ENCODE measurements at regions not wholly inside any gene's neighbourhood (a gene's known extent, or its start where the extent isn't known, plus 50 kb on each side); places are given as distances from the start of the nearest gene placed in this dataset.
"Not testable (repeated sequence)": the region's sequence is repeated elsewhere in the genome, so short reads cannot be mapped to it uniquely, and the experiment has no call there.

DNA sequence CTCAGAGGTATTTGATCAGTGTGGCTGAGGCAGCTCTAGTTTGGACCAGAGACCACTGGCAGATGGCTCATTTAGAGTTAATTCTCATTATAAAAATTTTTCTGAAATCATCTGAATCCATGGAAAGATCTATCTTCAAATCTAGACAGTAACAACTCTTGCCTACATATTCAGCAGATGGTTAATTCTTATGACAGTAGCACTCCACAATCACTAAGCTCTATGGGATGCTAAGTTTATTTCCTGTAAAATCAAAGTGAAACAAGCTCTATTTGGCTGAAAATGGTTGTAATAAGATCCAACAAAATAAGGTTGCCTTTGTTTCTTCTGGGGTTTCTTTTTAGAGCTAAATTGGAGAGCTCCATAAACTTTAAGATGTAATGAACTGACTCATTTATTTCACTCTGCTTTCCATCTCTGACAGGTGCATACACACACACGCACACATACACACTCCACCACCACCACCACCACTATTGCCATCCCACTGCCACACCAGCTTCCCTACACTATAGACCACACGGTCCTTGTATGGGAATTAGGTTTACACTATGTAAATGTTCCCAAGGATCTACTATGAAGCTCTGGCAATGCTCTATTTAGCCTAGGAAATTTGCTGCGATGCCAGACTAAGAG lies 293.1 kb downstream of the RPAP3 start:
- H2AFZ ChIP-seq (ENCODE audit: low read length, unreplicated experiment): no peak overlapping the region
- H3K27me3 ChIP-seq (ENCODE audit: insufficient read depth, low read length): peaks cover 32% of the 10 kb centered on the region
- H3K4me3 ChIP-seq (ENCODE audit: low read depth, low read length): no peak overlapping the region
- no peaks in the 10 kb centered on the region for H3K4me1 ChIP-seq (ENCODE audit: control insufficient read depth, insufficient read depth, low read length, unreplicated experiment)
- no peaks in the 10 kb centered on the region for H3K36me3 ChIP-seq (ENCODE audit: insufficient read depth, low read length)
- no peaks in the 10 kb centered on the region for H3K79me2 ChIP-seq (ENCODE audit: control insufficient read depth, insufficient read depth, low read length, unreplicated experiment)
- no peak overlapping the region for H3K27ac ChIP-seq (ENCODE audit: low read depth, low read length)

DNA sequence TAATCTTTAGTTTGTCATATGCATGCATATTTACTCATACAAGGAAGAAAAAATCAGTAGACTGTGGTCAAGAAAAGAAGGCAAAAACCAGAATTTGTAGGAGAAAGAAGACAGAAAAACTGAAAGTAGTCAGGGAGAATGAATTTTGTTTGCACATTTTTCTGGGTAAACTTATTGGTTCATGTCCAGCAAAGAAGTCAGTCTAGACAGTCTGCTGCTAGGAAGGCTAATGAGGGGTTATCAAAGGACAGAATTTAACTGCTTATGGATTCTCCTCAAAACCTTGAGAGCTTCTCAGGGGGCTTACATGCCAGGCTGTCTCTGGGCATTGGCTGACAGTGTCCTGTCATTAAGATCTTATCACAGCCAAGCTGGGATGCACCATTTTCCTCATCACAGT lies 293.9 kb downstream of the RPAP3 start:
- H3K27me3 ChIP-seq (ENCODE audit: insufficient read depth, low read length): peaks cover 24% of the 10 kb centered on the region
- no peak overlapping the region for H2AFZ ChIP-seq (ENCODE audit: low read length, unreplicated experiment)
- no peaks in the 10 kb centered on the region for H3K36me3 ChIP-seq (ENCODE audit: insufficient read depth, low read length)
- no peak overlapping the region for H3K27ac ChIP-seq (ENCODE audit: low read depth, low read length)
- no peaks in the 10 kb centered on the region for H3K79me2 ChIP-seq (ENCODE audit: control insufficient read depth, insufficient read depth, low read length, unreplicated experiment)
- no peak overlapping the region for H3K4me3 ChIP-seq (ENCODE audit: low read depth, low read length)
- no peaks in the 10 kb centered on the region for H3K4me1 ChIP-seq (ENCODE audit: control insufficient read depth, insufficient read depth, low read length, unreplicated experiment)

DNA sequence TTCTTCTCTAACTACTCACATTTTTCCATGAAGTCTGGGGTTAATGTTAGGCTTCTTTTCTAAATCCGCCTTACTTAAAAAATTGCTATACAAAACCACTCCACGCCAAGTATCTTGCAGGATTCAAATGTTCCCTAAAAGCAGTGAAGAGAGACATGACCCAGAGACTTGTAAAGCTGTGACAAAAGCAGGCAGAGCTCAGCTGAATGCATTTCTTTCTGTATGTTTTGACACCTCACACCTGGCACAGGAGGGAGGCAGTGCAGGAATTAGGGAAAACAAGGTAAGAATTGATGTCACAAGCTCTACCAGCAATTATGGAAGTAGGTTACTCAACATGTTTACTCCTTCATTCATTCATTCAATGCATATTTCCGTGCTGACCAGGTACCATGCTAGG lies 295.0 kb downstream of the RPAP3 start:
- H3K4me1 ChIP-seq (ENCODE audit: control insufficient read depth, insufficient read depth, low read length, unreplicated experiment): no peaks in the 10 kb centered on the region
- H2AFZ ChIP-seq (ENCODE audit: low read length, unreplicated experiment): no peak overlapping the region
- H3K27ac ChIP-seq (ENCODE audit: low read depth, low read length): no peak overlapping the region
- no peaks in the 10 kb centered on the region for H3K79me2 ChIP-seq (ENCODE audit: control insufficient read depth, insufficient read depth, low read length, unreplicated experiment)
- no peak overlapping the region for H3K4me3 ChIP-seq (ENCODE audit: low read depth, low read length)
- peaks cover 24% of the 10 kb centered on the region for H3K27me3 ChIP-seq (ENCODE audit: insufficient read depth, low read length)
- no peaks in the 10 kb centered on the region for H3K36me3 ChIP-seq (ENCODE audit: insufficient read depth, low read length)

DNA sequence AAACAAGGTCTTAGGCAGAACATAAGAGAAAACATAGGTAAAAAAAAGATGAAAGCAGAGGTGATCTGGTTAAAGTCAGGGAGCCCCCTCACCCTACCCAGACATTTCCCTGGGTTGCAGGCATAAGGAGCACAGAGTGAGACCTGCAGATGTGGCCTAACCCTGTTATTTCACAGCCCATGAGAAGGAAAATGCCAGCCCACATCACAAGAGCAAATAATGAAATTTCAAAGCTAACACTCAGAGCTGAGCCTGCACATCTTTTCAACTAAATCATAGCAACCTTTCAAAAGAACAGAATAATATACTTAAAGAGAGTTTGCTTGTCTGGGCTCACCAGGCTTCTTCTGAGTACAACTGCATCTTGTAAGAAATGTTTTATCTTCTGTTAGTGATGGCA lies 295.4 kb downstream of the RPAP3 start:
- H2AFZ ChIP-seq (ENCODE audit: low read length, unreplicated experiment): no peak overlapping the region
- no peak overlapping the region for H3K4me3 ChIP-seq (ENCODE audit: low read depth, low read length)
- H3K79me2 ChIP-seq (ENCODE audit: control insufficient read depth, insufficient read depth, low read length, unreplicated experiment): no peaks in the 10 kb centered on the region
- no peaks in the 10 kb centered on the region for H3K36me3 ChIP-seq (ENCODE audit: insufficient read depth, low read length)
- H3K4me1 ChIP-seq (ENCODE audit: control insufficient read depth, insufficient read depth, low read length, unreplicated experiment): no peaks in the 10 kb centered on the region
- peaks cover 24% of the 10 kb centered on the region for H3K27me3 ChIP-seq (ENCODE audit: insufficient read depth, low read length)
- H3K27ac ChIP-seq (ENCODE audit: low read depth, low read length): no peak overlapping the region

DNA sequence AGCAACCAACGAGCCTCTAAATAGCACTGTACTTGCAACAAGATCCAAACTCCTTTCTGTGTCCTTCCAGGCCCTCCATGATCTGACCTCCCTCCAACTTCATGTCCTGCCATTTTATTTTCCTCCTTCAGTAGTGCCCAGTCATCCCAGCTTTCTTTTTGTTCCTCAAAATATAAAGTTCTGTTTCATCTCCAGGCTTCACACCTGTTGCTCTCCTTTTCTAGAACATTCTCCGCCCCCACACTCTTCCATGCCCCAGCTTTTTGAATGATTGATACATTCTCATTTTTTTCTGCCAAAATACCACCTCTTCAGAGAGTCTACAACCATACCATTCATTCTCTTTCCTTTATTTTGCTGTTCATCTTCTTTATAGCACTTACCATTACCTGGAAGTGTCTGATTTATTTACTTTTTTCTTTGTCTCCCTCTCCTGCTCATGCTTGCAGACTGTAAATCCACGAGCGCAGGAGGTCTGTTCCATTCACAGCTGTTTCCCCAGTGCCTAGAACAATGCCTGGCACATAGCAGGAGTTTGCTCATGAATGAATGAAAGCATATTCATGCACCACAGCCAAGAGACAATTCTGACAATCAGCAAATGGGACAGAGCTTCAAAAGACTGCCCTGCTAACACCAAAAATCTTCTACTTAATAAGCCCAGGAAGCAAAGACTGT lies 296.4 kb downstream of the RPAP3 start:
- H3K79me2 ChIP-seq (ENCODE audit: control insufficient read depth, insufficient read depth, low read length, unreplicated experiment): no peaks in the 10 kb centered on the region
- peaks cover 24% of the 10 kb centered on the region for H3K27me3 ChIP-seq (ENCODE audit: insufficient read depth, low read length)
- no peaks in the 10 kb centered on the region for H3K4me1 ChIP-seq (ENCODE audit: control insufficient read depth, insufficient read depth, low read length, unreplicated experiment)
- H2AFZ ChIP-seq (ENCODE audit: low read length, unreplicated experiment): no peak overlapping the region
- no peak overlapping the region for H3K4me3 ChIP-seq (ENCODE audit: low read depth, low read length)
- no peak overlapping the region for H3K27ac ChIP-seq (ENCODE audit: low read depth, low read length)
- no peaks in the 10 kb centered on the region for H3K36me3 ChIP-seq (ENCODE audit: insufficient read depth, low read length)

DNA sequence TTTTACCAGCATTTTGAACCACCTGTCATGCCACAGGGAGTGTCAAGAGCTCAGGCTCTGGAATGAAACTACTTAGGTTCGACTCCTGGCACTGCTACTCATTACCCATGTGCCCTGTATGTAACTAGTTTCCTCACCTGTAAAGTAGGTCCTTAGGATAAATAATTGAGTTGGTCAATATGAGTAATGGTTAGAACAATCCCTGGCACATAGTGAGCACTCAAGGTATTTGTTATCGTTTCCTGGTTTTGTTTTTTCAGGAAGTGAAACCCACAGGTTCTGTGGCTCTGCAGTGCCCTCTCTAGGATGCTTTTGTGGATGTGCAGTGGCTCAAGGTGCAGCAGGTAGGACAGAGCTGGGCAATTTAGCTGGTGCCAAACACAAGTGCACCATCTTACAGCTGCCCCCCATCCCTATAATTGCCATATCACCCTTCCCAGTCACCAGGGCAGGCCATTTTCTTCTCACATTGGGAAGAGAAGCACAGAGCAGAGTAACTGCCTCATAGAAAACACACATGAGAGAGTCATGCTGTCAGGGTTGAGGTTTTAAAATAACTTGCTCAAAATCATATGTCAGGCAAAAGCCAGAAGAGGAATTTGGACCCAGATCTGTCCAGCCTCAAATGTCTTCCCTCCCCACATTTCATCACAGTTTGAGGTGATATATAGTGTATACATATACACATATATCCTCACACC lies 297.5 kb downstream of the RPAP3 start:
- Histone ChIP-seq H3K27me3 (ENCODE audit: insufficient read depth, low read length) (peaks cover 17% of the 10 kb centered on the region), H3K4me3 (ENCODE audit: low read depth, low read length) (no peak overlapping the region), H2AFZ (ENCODE audit: low read length, unreplicated experiment) (no peak overlapping the region), H3K4me1 (ENCODE audit: control insufficient read depth, insufficient read depth, low read length, unreplicated experiment) (no peaks in the 10 kb centered on the region), H3K27ac (ENCODE audit: low read depth, low read length) (no peak overlapping the region), H3K36me3 (ENCODE audit: insufficient read depth, low read length) (no peaks in the 10 kb centered on the region), H3K79me2 (ENCODE audit: control insufficient read depth, insufficient read depth, low read length, unreplicated experiment) (no peaks in the 10 kb centered on the region)

DNA sequence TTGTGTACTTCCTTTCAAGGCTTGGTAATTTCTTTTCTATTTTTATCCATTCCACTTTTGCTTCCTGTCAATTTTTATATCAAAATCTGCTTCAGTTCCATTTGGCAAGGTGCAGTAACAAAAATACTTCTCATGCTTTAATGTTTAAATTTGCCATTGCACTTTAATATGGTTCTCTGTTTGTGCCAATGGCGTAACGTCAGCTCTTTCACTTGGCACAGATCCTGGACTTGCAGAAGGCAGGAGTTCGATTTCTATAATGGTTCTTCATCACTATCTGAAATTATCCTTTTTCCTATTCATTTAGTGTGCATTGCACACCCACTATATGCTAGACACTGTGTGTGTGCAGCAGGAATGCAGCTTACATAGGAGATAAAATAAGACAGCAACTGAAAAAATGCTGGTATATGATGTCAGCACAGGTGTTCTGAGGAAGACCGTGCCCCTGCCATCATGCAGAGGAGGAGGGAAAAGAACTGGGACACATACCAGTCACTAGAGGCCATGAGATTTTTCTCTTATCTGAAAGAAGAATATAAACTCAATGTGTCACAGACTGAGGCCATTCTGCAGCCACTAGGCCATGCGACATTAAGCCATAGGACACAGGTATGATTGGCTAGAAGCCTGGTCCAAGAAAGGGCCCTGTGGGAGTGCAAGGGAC lies 298.2 kb downstream of the RPAP3 start:
- H3K27me3 ChIP-seq (ENCODE audit: insufficient read depth, low read length): peaks cover 15% of the 10 kb centered on the region
- no peak overlapping the region for H2AFZ ChIP-seq (ENCODE audit: low read length, unreplicated experiment)
- no peaks in the 10 kb centered on the region for H3K4me1 ChIP-seq (ENCODE audit: control insufficient read depth, insufficient read depth, low read length, unreplicated experiment)
- no peaks in the 10 kb centered on the region for H3K79me2 ChIP-seq (ENCODE audit: control insufficient read depth, insufficient read depth, low read length, unreplicated experiment)
- H3K4me3 ChIP-seq (ENCODE audit: low read depth, low read length): no peak overlapping the region
- H3K36me3 ChIP-seq (ENCODE audit: insufficient read depth, low read length): no peaks in the 10 kb centered on the region
- H3K27ac ChIP-seq (ENCODE audit: low read depth, low read length): no peak overlapping the region

DNA sequence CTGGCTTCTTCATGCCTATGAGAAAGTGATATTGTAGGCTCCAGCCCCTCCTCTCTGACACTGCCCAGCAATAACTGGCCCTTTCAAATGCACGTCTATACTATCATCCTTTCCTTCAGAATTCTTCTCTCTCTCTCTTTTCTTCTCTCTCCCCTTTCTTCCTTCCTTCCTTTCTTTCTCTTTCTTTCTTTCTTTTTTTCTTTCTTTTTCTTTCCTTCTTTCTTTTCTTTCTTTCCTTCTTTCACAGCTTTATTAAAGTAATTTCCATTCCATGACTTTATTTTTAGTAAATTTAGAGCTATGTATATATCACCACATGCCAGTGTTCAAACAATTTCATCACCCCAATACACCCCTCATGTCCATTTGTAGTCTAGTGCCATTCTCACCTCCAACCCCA lies 302.1 kb downstream of the RPAP3 start:
- H3K4me3 ChIP-seq (ENCODE audit: low read depth, low read length): no peak overlapping the region
- H3K36me3 ChIP-seq (ENCODE audit: insufficient read depth, low read length): no peaks in the 10 kb centered on the region
- H3K27ac ChIP-seq (ENCODE audit: low read depth, low read length): no peak overlapping the region
- H2AFZ ChIP-seq (ENCODE audit: low read length, unreplicated experiment): no peak overlapping the region
- H3K79me2 ChIP-seq (ENCODE audit: control insufficient read depth, insufficient read depth, low read length, unreplicated experiment): no peaks in the 10 kb centered on the region
- no peaks in the 10 kb centered on the region for H3K4me1 ChIP-seq (ENCODE audit: control insufficient read depth, insufficient read depth, low read length, unreplicated experiment)
- H3K27me3 ChIP-seq (ENCODE audit: insufficient read depth, low read length): no peaks in the 10 kb centered on the region

DNA sequence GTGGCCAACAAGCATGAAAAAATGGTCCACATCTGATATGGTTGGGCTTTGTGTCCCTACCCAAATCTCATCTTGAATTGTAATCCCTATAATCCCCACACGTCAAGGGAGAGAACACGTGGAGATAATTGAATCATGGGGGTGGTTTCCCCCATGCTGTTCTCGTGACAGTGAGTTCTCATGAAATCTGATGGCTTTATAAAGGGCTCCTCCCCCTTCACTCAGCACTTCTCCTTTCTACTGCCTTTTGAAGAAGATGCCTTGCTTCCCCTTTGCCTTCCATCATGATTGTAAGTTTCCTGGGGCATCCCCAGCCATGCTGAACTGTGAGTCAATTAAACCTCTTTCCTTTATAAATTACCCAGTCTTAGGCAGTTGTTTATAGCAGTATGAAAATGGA lies 304.6 kb downstream of the RPAP3 start:
- H3K79me2 ChIP-seq (ENCODE audit: control insufficient read depth, insufficient read depth, low read length, unreplicated experiment); H3K4me3 ChIP-seq (ENCODE audit: low read depth, low read length); H3K27me3 ChIP-seq (ENCODE audit: insufficient read depth, low read length); H3K27ac ChIP-seq (ENCODE audit: low read depth, low read length); H2AFZ ChIP-seq (ENCODE audit: low read length, unreplicated experiment); H3K4me1 ChIP-seq (ENCODE audit: control insufficient read depth, insufficient read depth, low read length, unreplicated experiment); H3K36me3 ChIP-seq (ENCODE audit: insufficient read depth, low read length): not testable (repeated sequence)

DNA sequence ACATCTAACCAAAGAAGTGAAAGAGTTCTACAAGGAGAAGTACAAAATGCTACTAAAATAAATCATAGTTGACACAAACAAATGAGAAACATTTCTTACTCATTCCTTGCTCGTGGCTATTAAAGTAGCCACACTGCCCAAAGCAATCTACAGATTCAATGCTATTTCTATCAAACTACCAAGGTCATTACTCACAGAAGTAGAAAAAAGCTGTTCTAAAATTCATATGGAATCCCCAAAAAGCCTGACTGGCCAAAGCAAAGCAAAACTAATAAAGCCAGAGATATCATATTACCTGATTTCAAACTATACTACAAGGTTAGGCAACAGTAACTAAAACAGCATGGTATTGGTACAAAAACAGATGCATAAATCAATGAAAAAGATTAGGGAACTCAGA lies 305.6 kb downstream of the RPAP3 start:
- H3K27ac ChIP-seq (ENCODE audit: low read depth, low read length): no peak overlapping the region
- H3K4me3 ChIP-seq (ENCODE audit: low read depth, low read length): no peak overlapping the region
- H3K27me3 ChIP-seq (ENCODE audit: insufficient read depth, low read length): no peaks in the 10 kb centered on the region
- peaks cover 10% of the 10 kb centered on the region for H3K4me1 ChIP-seq (ENCODE audit: control insufficient read depth, insufficient read depth, low read length, unreplicated experiment)
- H3K79me2 ChIP-seq (ENCODE audit: control insufficient read depth, insufficient read depth, low read length, unreplicated experiment): no peaks in the 10 kb centered on the region
- no peaks in the 10 kb centered on the region for H3K36me3 ChIP-seq (ENCODE audit: insufficient read depth, low read length)
- H2AFZ ChIP-seq (ENCODE audit: low read length, unreplicated experiment): no peak overlapping the region
